ENCODE measurements at regions not wholly inside any gene's neighbourhood (a gene's known extent, or its start where the extent isn't known, plus 50 kb on each side); places are given as distances from the start of the nearest gene placed in this dataset.

- TF ChIP-seq, protein P1, sequence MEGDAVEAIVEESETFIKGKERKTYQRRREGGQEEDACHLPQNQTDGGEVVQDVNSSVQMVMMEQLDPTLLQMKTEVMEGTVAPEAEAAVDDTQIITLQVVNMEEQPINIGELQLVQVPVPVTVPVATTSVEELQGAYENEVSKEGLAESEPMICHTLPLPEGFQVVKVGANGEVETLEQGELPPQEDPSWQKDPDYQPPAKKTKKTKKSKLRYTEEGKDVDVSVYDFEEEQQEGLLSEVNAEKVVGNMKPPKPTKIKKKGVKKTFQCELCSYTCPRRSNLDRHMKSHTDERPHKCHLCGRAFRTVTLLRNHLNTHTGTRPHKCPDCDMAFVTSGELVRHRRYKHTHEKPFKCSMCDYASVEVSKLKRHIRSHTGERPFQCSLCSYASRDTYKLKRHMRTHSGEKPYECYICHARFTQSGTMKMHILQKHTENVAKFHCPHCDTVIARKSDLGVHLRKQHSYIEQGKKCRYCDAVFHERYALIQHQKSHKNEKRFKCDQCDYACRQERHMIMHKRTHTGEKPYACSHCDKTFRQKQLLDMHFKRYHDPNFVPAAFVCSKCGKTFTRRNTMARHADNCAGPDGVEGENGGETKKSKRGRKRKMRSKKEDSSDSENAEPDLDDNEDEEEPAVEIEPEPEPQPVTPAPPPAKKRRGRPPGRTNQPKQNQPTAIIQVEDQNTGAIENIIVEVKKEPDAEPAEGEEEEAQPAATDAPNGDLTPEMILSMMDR (IDR thresholded peaks at IDR 0.05), result no peak
- no peak for TF ChIP-seq POLR2A (IDR thresholded peaks at IDR 0.05)
Observed at GRCh38 chr13:79780240-79780639, 299.3 kb downstream of the NDFIP2 start.

Data from prostate gland (tissue), 2 donors.